ENCODE measurements at regions not wholly inside any gene's neighbourhood (a gene's known extent, or its start where the extent isn't known, plus 50 kb on each side); places are given as distances from the start of the nearest gene placed in this dataset.

- H3K79me2 ChIP-seq (ENCODE audit: insufficient read depth, low read length): no peaks in the 10 kb centered on the region
- no peak for DNase-seq (ENCODE audit: low spot score)
- TF ChIP-seq, protein P1, sequence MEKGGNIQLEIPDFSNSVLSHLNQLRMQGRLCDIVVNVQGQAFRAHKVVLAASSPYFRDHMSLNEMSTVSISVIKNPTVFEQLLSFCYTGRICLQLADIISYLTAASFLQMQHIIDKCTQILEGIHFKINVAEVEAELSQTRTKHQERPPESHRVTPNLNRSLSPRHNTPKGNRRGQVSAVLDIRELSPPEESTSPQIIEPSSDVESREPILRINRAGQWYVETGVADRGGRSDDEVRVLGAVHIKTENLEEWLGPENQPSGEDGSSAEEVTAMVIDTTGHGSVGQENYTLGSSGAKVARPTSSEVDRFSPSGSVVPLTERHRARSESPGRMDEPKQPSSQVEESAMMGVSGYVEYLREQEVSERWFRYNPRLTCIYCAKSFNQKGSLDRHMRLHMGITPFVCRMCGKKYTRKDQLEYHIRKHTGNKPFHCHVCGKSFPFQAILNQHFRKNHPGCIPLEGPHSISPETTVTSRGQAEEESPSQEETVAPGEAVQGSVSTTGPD (CRISPR knock-in tag; IDR thresholded peaks at IDR 0.05): no peak
- no peak for TF ChIP-seq ZNF737 (CRISPR knock-in tag; IDR thresholded peaks at IDR 0.05; ENCODE audit: borderline replicate concordance)
- no peak for TF ChIP-seq NCOA2 (CRISPR knock-in tag; IDR thresholded peaks at IDR 0.05)
- TF ChIP-seq HNRNPL (IDR thresholded peaks at IDR 0.05; ENCODE audit: low read depth, low read length): no peak
- TF ChIP-seq FOXK1 (CRISPR knock-in tag; IDR thresholded peaks at IDR 0.05; ENCODE audit: borderline replicate concordance, low read depth): no peak
- no peak for TF ChIP-seq SNAPC4 (CRISPR knock-in tag; IDR thresholded peaks at IDR 0.05)
- no peak for TF ChIP-seq PRDM10 (CRISPR knock-in tag; IDR thresholded peaks at IDR 0.05; ENCODE audit: low read depth)
- no peak for TF ChIP-seq ZNF776 (CRISPR knock-in tag; IDR thresholded peaks at IDR 0.05)
- no peak for TF ChIP-seq SRSF1 (optimal IDR thresholded peaks at IDR 0.05; ENCODE audit: low read depth, low read length)
- TF ChIP-seq ZNF879 (CRISPR knock-in tag; IDR thresholded peaks at IDR 0.05): no peak
- no peak for TF ChIP-seq SIX4 (CRISPR knock-in tag; IDR thresholded peaks at IDR 0.05)
- TF ChIP-seq CREB1 (IDR thresholded peaks at IDR 0.05): peak; percentile 34; the same call in 1 of the 2 replicates
- no peak for TF ChIP-seq CREB1 (CRISPR knock-in tag; IDR thresholded peaks at IDR 0.05)
- no peak for TF ChIP-seq RFXANK (CRISPR knock-in tag; IDR thresholded peaks at IDR 0.05)
- TF ChIP-seq MTERF4 (CRISPR knock-in tag; IDR thresholded peaks at IDR 0.05): no peak
- TF ChIP-seq NFIB (CRISPR knock-in tag; IDR thresholded peaks at IDR 0.05; ENCODE audit: borderline replicate concordance): no peak
Measured at GRCh38 chr14:87810711-87811110, 182.3 kb downstream of the GALC start.

More at GRCh38 chr14:87810711-87811110, 182.3 kb downstream of the GALC start:
- ATAC-seq: no peak
- no peak for FAIRE-seq
- Histone ChIP-seq H2AFZ (ENCODE audit: low read length) (no peak overlapping the region), H3K4me2 (ENCODE audit: low read depth, low read length) (no peak overlapping the region), H3K9ac (ENCODE audit: insufficient read depth, low read depth, low read length) (no peak overlapping the region), H3K4me3 (replicated peaks in 1 of 3; ENCODE audit: insufficient read depth in 1 of 3, low read depth in 2 of 3, low read length in 3 of 3) (no peak overlapping the region), H3K27me3 (ENCODE audit: control insufficient read depth in 1 of 2, insufficient read depth in 2 of 2, low read length in 2 of 2) (peaks cover 0 to 4% of the 10 kb centered on the region in 2 experiments; a peak in 1 of 5 replicates), H3K9me3 (ENCODE audit: low read length) (no peaks in the 10 kb centered on the region), H3K36me3 (replicated peaks in 1 of 2; ENCODE audit: control insufficient read depth in 1 of 2, insufficient read depth in 2 of 2, low read length in 2 of 2) (no peaks in the 10 kb centered on the region), H3K27ac (ENCODE audit: extremely low read length, insufficient read depth, low read length) (no peak overlapping the region), H4K20me1 (ENCODE audit: insufficient read depth, low read length) (no peaks in the 10 kb centered on the region), H3K4me1 (ENCODE audit: insufficient read depth, low read length) (no peaks in the 10 kb centered on the region)
- in situ Hi-C loops (cut with HindIII; ENCODE audit: extremely low pct_ligation_motif_present, low pct_unique_long_range_greater_than_20kb): no loop called here
- intact Hi-C loops (cut with micrococcal nuclease; ENCODE audit: unreplicated experiment): no loop called here
- WGBS (ENCODE audit: low lambda C conversion rate): 25% methylated on average over 6 of the region's 6 CpGs
- CTCF ChIA-PET (ENCODE audit: low intra/inter-chr PET ratio, low total read pairs): no interaction called here
- POLR2A ChIA-PET: no interaction called here
- BruUV-seq (replicated peaks): no TSS peak
